HCT116 (cell line): ENCODE measurements at regions not wholly inside any gene's neighbourhood (a gene's known extent, or its start where the extent isn't known, plus 50 kb on each side); places are given as distances from the start of the nearest gene placed in this dataset.

Experiments
- ATAC-seq: fragments of 200-7000 bp; cut with Tn5 transposase; 2 replicates; pipeline ENCODE4 v1.9.1; 2020; ENCODE audit warnings: mild to moderate bottlenecking, moderate library complexity
- BruUV-seq: library from RNA; stranded (reverse); fragments of 400-500 nt; replicated peaks from 2 replicates; lab custom pipeline; 2021; lab: Mats Ljungman, UMichigan
- CTCF ChIA-PET: fragments of 300-600 bp; sonication (Branson Sonifier 250); formaldehyde crosslinking; loops from one replicate; lab custom pipeline; 2021; ENCODE audit warnings: antibody characterized with exemption; lab: Charles Lee
- POLR2A ChIA-PET: fragments of 300-600, 350-600 bp; sonication (Branson Sonifier 250); formaldehyde crosslinking; loops from one replicate; lab custom pipeline; 2021; ENCODE audit warnings: antibody characterized with exemption; lab: Charles Lee
- RAD21 ChIA-PET, 2 experiments: fragments of 300-600 bp; sonication (Branson Sonifier 250); formaldehyde crosslinking; loops; one replicate each; lab custom pipeline; 2023; ENCODE audit warnings: low total read pairs in 2 of 2; ENCODE audit not compliant: uncharacterized antibody in 2 of 2, unreplicated experiment in 2 of 2, low non-redundant PET in 1 of 2; lab: Charles Lee
- DNase-seq: peaks from one replicate; pipeline ENCODE4 v3.0.0-alpha.2; 2010; ENCODE audit warnings: low read depth, low spot score
- H2AFZ ChIP-seq: fragments of 200-600 bp; shearing (Covaris generic), sonication (generic); 2 replicates; pipeline ENCODE4 v1.6.1; 2017; ENCODE audit warnings: low read depth, mixed run types, mixed read lengths, antibody characterized with exemption, low read length; ENCODE audit not compliant: poor library complexity, severe bottlenecking
- H3K27ac ChIP-seq: 2 replicates; pipeline ENCODE4 v1.5.1; 2012; ENCODE audit warnings: low read depth, low read length
- H3K27me3 ChIP-seq: fragments of 200-600 bp; sonication (generic); 2 replicates; pipeline ENCODE4 v1.6.1; 2016; ENCODE audit warnings: mixed run types, low read length, mixed read lengths; ENCODE audit not compliant: insufficient read depth
- H3K36me3 ChIP-seq, 2 experiments: fragments of 200-500 bp in 1 of 2; fragments of 200-600 bp in 1 of 2; sonication (Bioruptor generic) in 1 of 2; sonication (generic) in 1 of 2; 2 replicates each; pipeline versions ENCODE4 v1.5.1 to v1.6.1; 2014 to 2016; ENCODE audit warnings: low read length in 2 of 2, inconsistent platforms in 1 of 2, mixed read lengths in 1 of 2, mixed run types in 1 of 2; ENCODE audit not compliant: insufficient read depth in 2 of 2, control insufficient read depth in 1 of 2
- H3K4me1 ChIP-seq, 2 experiments: fragments of 200-600 bp in 1 of 2; sonication (generic) in 1 of 2; 2 replicates each; pipeline versions ENCODE4 v1.5.1 to v1.6.1; 2012 to 2017; ENCODE audit warnings: low read length in 2 of 2, inconsistent platforms in 1 of 2, mild to moderate bottlenecking in 1 of 2, mixed read lengths in 1 of 2, mixed run types in 1 of 2, moderate library complexity in 1 of 2; ENCODE audit not compliant: insufficient read depth in 2 of 2, control insufficient read depth in 1 of 2
- H3K4me2 ChIP-seq: fragments of 200-600 bp; sonication (generic); 2 replicates; pipeline ENCODE4 v1.6.1; 2017; ENCODE audit warnings: mixed run types, low read length, mixed read lengths
- H3K4me3 ChIP-seq, 2 experiments: fragments of 200-600 bp in 1 of 2; sonication (generic) in 1 of 2; replicated peaks in 1 of 2; 2 replicates each; pipeline ENCODE4 v1.5.1; 2011 to 2016; ENCODE audit warnings: low read length in 2 of 2, control low read depth in 1 of 2, low read depth in 1 of 2, mild to moderate bottlenecking in 1 of 2, mixed read lengths in 1 of 2, mixed run types in 1 of 2
- H3K79me2 ChIP-seq: fragments of 200-600 bp; sonication (generic); 2 replicates; pipeline ENCODE4 v1.6.1; 2017; ENCODE audit warnings: mild to moderate bottlenecking, mixed run types, low read length, moderate library complexity, mixed read lengths; ENCODE audit not compliant: insufficient read depth
- H3K9ac ChIP-seq: fragments of 200-600 bp; sonication (generic); 2 replicates; pipeline ENCODE4 v1.6.1; 2016; ENCODE audit warnings: low read length, mixed read lengths
- H3K9me2 ChIP-seq: fragments of 200-600 bp; sonication (generic), shearing (Covaris generic); 2 replicates; pipeline ENCODE4 v1.6.1; 2017; ENCODE audit warnings: mixed run types, mild to moderate bottlenecking, moderate library complexity; ENCODE audit not compliant: insufficient read depth
- H3K9me3 ChIP-seq, 2 experiments: fragments of 200-500 bp in 1 of 2; fragments of 200-600 bp in 1 of 2; sonication (Bioruptor generic) in 1 of 2; sonication (generic) in 1 of 2; 2 replicates each; pipeline ENCODE4 v1.6.1; 2014 to 2017; ENCODE audit warnings: low read length in 2 of 2, mixed read lengths in 2 of 2, inconsistent platforms in 1 of 2, low read depth in 1 of 2, mild to moderate bottlenecking in 1 of 2, mixed run types in 1 of 2, moderate library complexity in 1 of 2; ENCODE audit not compliant: control insufficient read depth in 1 of 2, insufficient read depth in 1 of 2
- H4K20me1 ChIP-seq: fragments of 200-600 bp; sonication (generic), shearing (Covaris generic); 2 replicates; pipeline ENCODE4 v1.6.1; 2017; ENCODE audit warnings: mixed run types, mild to moderate bottlenecking, moderate library complexity; ENCODE audit not compliant: insufficient read depth
- ATF3 ChIP-seq: IDR thresholded peaks from 2 replicates; pipeline ENCODE4 v1.6.1; 2012
- CBX3 ChIP-seq: IDR thresholded peaks from 2 replicates; pipeline ENCODE4 v1.6.1; 2012; ENCODE audit warnings: low read depth
- CEBPB ChIP-seq: IDR thresholded peaks from 2 replicates; pipeline ENCODE4 v1.6.1; 2012; ENCODE audit warnings: low read depth
- CTCF ChIP-seq, 3 experiments: fragments of 200-600 bp in 1 of 3; sonication (generic) in 1 of 3; IDR thresholded peaks in 2 of 3; conservative IDR thresholded peaks in 1 of 3; 2 replicates each; pipeline ENCODE4 v1.5.1; 2012 to 2017; ENCODE audit warnings: low read depth in 2 of 3, low read length in 2 of 3, antibody characterized with exemption in 1 of 3, borderline replicate concordance in 1 of 3, control low read depth in 1 of 3, mild to moderate bottlenecking in 1 of 3, mixed read lengths in 1 of 3, mixed run types in 1 of 3, moderate library complexity in 1 of 3; ENCODE audit not compliant: insufficient read depth in 1 of 3
- EGR1 ChIP-seq: IDR thresholded peaks from 2 replicates; pipeline ENCODE4 v1.6.1; 2012; ENCODE audit warnings: low read depth
- ELF1 ChIP-seq: IDR thresholded peaks from 2 replicates; pipeline ENCODE4 v1.6.1; 2012; ENCODE audit warnings: low read depth, borderline replicate concordance
- EZH2 ChIP-seq: fragments of 200-600 bp; sonication (generic); IDR thresholded peaks from 2 replicates; pipeline ENCODE4 v1.6.1; 2017; ENCODE audit warnings: antibody characterized with exemption, mixed run types
- EZH2phosphoT487 ChIP-seq: fragments of 200-600 bp; IDR thresholded peaks from 2 replicates; pipeline ENCODE4 v1.6.1; 2018; ENCODE audit warnings: antibody characterized with exemption, borderline replicate concordance
- FOSL1 ChIP-seq: IDR thresholded peaks from 2 replicates; pipeline ENCODE4 v1.6.1; 2012; ENCODE audit warnings: low read depth
- JUND ChIP-seq: IDR thresholded peaks from 2 replicates; pipeline ENCODE4 v1.6.1; 2012
- MAX ChIP-seq: IDR thresholded peaks from 2 replicates; pipeline ENCODE4 v1.6.1; 2012
- POLR2A ChIP-seq: IDR thresholded peaks from 2 replicates; pipeline ENCODE4 v1.7.0; 2011; ENCODE audit warnings: borderline replicate concordance; ENCODE audit not compliant: insufficient read depth, insufficient read length; ENCODE audit errors: extremely low read depth
- POLR2AphosphoS5 ChIP-seq: IDR thresholded peaks from 2 replicates; pipeline ENCODE4 v1.6.1; 2011; ENCODE audit warnings: mild to moderate bottlenecking, low read depth, low read length, moderate library complexity
- RAD21 ChIP-seq: IDR thresholded peaks from 2 replicates; pipeline ENCODE4 v1.6.1; 2012; ENCODE audit warnings: low read depth, mild to moderate bottlenecking
- SRF ChIP-seq: IDR thresholded peaks from 2 replicates; pipeline ENCODE4 v1.6.1; 2012; ENCODE audit warnings: low read depth
- YY1 ChIP-seq: IDR thresholded peaks from 2 replicates; pipeline ENCODE4 v1.6.1; 2011; ENCODE audit warnings: low read length, low read depth, moderate library complexity, mild to moderate bottlenecking; ENCODE audit not compliant: insufficient replicate concordance; ENCODE audit errors: extremely low read depth
- ZBTB33 ChIP-seq: IDR thresholded peaks from 2 replicates; pipeline ENCODE4 v1.6.1; 2011; ENCODE audit warnings: mild to moderate bottlenecking, low read length, moderate library complexity; ENCODE audit not compliant: insufficient replicate concordance; ENCODE audit errors: extremely low read depth
- intact Hi-C: fragments of 100-400 bp; cut with micrococcal nuclease; formaldehyde crosslinking; loops from 2 replicates; pipeline ENCODE4 v1.10.0; 2022

GRCh38 chr10:81730891-81731290 lies 144.1 kb upstream of the NRG3 start:
- intact Hi-C loops, result no loop called here
- H3K27me3 ChIP-seq, result no peaks in the 10 kb centered on the region
- peaks cover 5 to 9% of the 10 kb centered on the region in 2 experiments; a peak in 2 of 4 replicates for H3K9me3 ChIP-seq
- CTCF ChIA-PET, result no interaction called here
- ATAC-seq (no peak), DNase-seq (no peak)
- H3K4me1 ChIP-seq, result no peaks in the 10 kb centered on the region
- no peak overlapping the region for H3K27ac ChIP-seq
- no peaks in the 10 kb centered on the region for H3K79me2 ChIP-seq
- no peaks in the 10 kb centered on the region for H3K9me2 ChIP-seq
- H3K4me2 ChIP-seq, result no peak overlapping the region
- no peak for TF ChIP-seq EZH2
- no peak for TF ChIP-seq EGR1
- no peak for TF ChIP-seq SRF
- no peak for TF ChIP-seq ATF3
- no peak for TF ChIP-seq RAD21
- TF ChIP-seq JUND, result no peak
- no peak for TF ChIP-seq POLR2AphosphoS5
- H4K20me1 ChIP-seq, result no peaks in the 10 kb centered on the region
- no peak overlapping the region for H2AFZ ChIP-seq
- no peak overlapping the region for H3K4me3 ChIP-seq
- H3K36me3 ChIP-seq, result no peaks in the 10 kb centered on the region
- RAD21 ChIA-PET, result no interaction called here
- no peak overlapping the region for H3K9ac ChIP-seq
- POLR2A ChIA-PET, result no interaction called here
- no TSS peak for BruUV-seq

- H3K4me3 ChIP-seq, result no peak overlapping the region
- H3K36me3 ChIP-seq, result no peaks in the 10 kb centered on the region
- RAD21 ChIA-PET, result no interaction called here
- no peak overlapping the region for H3K4me2 ChIP-seq
- ATAC-seq, result no peak
- H3K27ac ChIP-seq, result no peak overlapping the region
- H3K9me3 ChIP-seq, result peaks cover under 1 to 5% of the 10 kb centered on the region in 2 experiments; a peak in 2 of 4 replicates
- no peak for DNase-seq
- no peaks in the 10 kb centered on the region for H3K9me2 ChIP-seq
- intact Hi-C loops, result no loop called here
- H4K20me1 ChIP-seq, result no peaks in the 10 kb centered on the region
- CTCF ChIA-PET, result no interaction called here
- POLR2A ChIA-PET, result no interaction called here
- no peaks in the 10 kb centered on the region for H3K79me2 ChIP-seq
- H3K4me1 ChIP-seq, result no peaks in the 10 kb centered on the region
- no TSS peak for BruUV-seq
- no peak overlapping the region for H2AFZ ChIP-seq
- no peaks in the 10 kb centered on the region for H3K27me3 ChIP-seq
- H3K9ac ChIP-seq, result no peak overlapping the region
- TF ChIP-seq MAX (no peak), CTCF (IDR thresholded peaks at IDR 0.05 in 2 of 3, conservative IDR thresholded peaks at IDR 0.05 in 1 of 3; ENCODE audit: borderline replicate concordance in 1 of 3, insufficient read depth in 1 of 3, low read depth in 2 of 3, low read length in 2 of 3) (no peak), RAD21 (no peak), JUND (no peak), ELF1 (no peak), ATF3 (no peak), POLR2A (no peak), CBX3 (no peak), EZH2phosphoT487 (no peak), EGR1 (no peak), CEBPB (no peak), YY1 (no peak), FOSL1 (no peak), ZBTB33 (no peak), SRF (no peak)
These were observed 141.5 kb upstream of the NRG3 start for GRCh38 chr10:81733542-81733941.
